ENCODE measurements at regions not wholly inside any gene's neighbourhood (a gene's known extent, or its start where the extent isn't known, plus 50 kb on each side); places are given as distances from the start of the nearest gene placed in this dataset.

GRCh38 chr2:8540552-8541055 lies 141.3 kb upstream of the ID2 start (continued):
- no peak for TF ChIP-seq ZBTB33 (IDR thresholded peaks at IDR 0.05; ENCODE audit: extremely low read depth, insufficient replicate concordance, low read length)

- ChIA-PET POLR2A (no interaction called here), CTCF (no interaction called here), RAD21 (ENCODE audit: low non-redundant PET in 1 of 2, low total read pairs in 2 of 2, uncharacterized antibody in 2 of 2, unreplicated experiment in 2 of 2) (no interaction called here)
- TF ChIP-seq CEBPB (IDR thresholded peaks at IDR 0.05; ENCODE audit: low read depth) (no peak), EGR1 (IDR thresholded peaks at IDR 0.05; ENCODE audit: low read depth) (no peak), ATF3 (IDR thresholded peaks at IDR 0.05) (no peak), ZFX (IDR thresholded peaks at IDR 0.05) (no peak), ELF1 (IDR thresholded peaks at IDR 0.05; ENCODE audit: borderline replicate concordance, low read depth) (no peak), ZBTB33 (IDR thresholded peaks at IDR 0.05; ENCODE audit: extremely low read depth, insufficient replicate concordance, low read length) (no peak), FOSL1 (IDR thresholded peaks at IDR 0.05; ENCODE audit: low read depth) (no peak), POLR2AphosphoS5 (IDR thresholded peaks at IDR 0.05; ENCODE audit: low read depth, low read length) (no peak), CTCF (IDR thresholded peaks at IDR 0.05 in 2 of 3, conservative IDR thresholded peaks at IDR 0.05 in 1 of 3; ENCODE audit: borderline replicate concordance in 1 of 3, insufficient read depth in 1 of 3, low read depth in 2 of 3, low read length in 2 of 3) (no peak), JUND (IDR thresholded peaks at IDR 0.05) (no peak), TCF7L2 (IDR thresholded peaks at IDR 0.05; ENCODE audit: borderline replicate concordance, extremely low read depth, insufficient read depth, insufficient read length) (no peak), EZH2phosphoT487 (IDR thresholded peaks at IDR 0.05; ENCODE audit: borderline replicate concordance) (no peak)
- Histone ChIP-seq H3K9me3 (ENCODE audit: control insufficient read depth in 1 of 2, insufficient read depth in 1 of 2, low read depth in 1 of 2, low read length in 2 of 2) (no peaks in the 10 kb centered on the region), H3K9me2 (ENCODE audit: insufficient read depth) (no peaks in the 10 kb centered on the region), H3K27ac (ENCODE audit: low read depth, low read length) (no peak overlapping the region), H3K36me3 (ENCODE audit: control insufficient read depth in 1 of 2, insufficient read depth in 2 of 2, low read length in 2 of 2) (no peaks in the 10 kb centered on the region), H4K20me1 (ENCODE audit: insufficient read depth) (no peaks in the 10 kb centered on the region), H3K9ac (ENCODE audit: low read length) (no peak overlapping the region), H3K4me1 (ENCODE audit: control insufficient read depth in 1 of 2, insufficient read depth in 2 of 2, low read length in 2 of 2) (peaks cover 2 to 8% of the 10 kb centered on the region in 2 experiments; a peak in 3 of 4 replicates), H3K27me3 (ENCODE audit: insufficient read depth, low read length) (no peaks in the 10 kb centered on the region), H3K4me2 (ENCODE audit: low read length) (no peak overlapping the region), H3K79me2 (ENCODE audit: insufficient read depth, low read length) (no peaks in the 10 kb centered on the region), H3K4me3 (replicated peaks in 1 of 2; ENCODE audit: low read depth in 1 of 2, low read length in 2 of 2) (no peak overlapping the region), H2AFZ (ENCODE audit: low read depth, low read length, poor library complexity, severe bottlenecking) (no peak overlapping the region)
- no peak for DNase-seq (ENCODE audit: low read depth, low spot score)
- no peak for ATAC-seq
- no TSS peak for BruUV-seq (replicated peaks)
- intact Hi-C loops (cut with micrococcal nuclease), result no loop called here
These were observed 140.6 kb upstream of the ID2 start for GRCh38 chr2:8541223-8541622.
